ENCODE measurements at regions not wholly inside any gene's neighbourhood (a gene's known extent, or its start where the extent isn't known, plus 50 kb on each side); places are given as distances from the start of the nearest gene placed in this dataset.
A peak's percentile ranks its signal among the peaks of the same experiment; 100 is the strongest.

- DNase-seq (ENCODE audit: extremely low read depth, low read depth) = no peak
- TF ChIP-seq, protein P1, sequence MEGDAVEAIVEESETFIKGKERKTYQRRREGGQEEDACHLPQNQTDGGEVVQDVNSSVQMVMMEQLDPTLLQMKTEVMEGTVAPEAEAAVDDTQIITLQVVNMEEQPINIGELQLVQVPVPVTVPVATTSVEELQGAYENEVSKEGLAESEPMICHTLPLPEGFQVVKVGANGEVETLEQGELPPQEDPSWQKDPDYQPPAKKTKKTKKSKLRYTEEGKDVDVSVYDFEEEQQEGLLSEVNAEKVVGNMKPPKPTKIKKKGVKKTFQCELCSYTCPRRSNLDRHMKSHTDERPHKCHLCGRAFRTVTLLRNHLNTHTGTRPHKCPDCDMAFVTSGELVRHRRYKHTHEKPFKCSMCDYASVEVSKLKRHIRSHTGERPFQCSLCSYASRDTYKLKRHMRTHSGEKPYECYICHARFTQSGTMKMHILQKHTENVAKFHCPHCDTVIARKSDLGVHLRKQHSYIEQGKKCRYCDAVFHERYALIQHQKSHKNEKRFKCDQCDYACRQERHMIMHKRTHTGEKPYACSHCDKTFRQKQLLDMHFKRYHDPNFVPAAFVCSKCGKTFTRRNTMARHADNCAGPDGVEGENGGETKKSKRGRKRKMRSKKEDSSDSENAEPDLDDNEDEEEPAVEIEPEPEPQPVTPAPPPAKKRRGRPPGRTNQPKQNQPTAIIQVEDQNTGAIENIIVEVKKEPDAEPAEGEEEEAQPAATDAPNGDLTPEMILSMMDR (IDR thresholded peaks at IDR 0.05; ENCODE audit: low read depth, low read length, missing control alignments) = no peak
- no peak overlapping the region for H3K4me3 ChIP-seq (replicated peaks; ENCODE audit: low read depth, low read length)
Measured at GRCh38 chr1:115577513-115577912, 64.3 kb upstream of the VANGL1 start.

DNA sequence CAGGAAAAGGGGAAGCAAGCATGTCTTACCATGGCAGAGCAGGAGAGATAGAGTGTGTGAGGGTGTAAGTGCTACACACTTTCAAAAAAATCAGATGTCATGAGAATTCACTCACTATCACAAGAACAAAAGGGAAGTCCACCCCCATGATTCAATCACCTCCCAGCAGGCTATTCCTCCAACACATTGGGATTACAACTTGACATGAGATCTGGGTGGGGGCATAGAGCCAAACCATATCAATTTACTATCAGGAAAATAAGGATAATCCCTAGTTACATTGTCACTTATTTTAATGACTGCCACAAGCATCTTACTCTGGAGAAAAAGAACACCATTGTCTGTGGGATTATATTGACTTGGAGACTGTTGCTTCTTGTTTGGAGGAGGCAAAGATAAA is 66.1 kb upstream of the VANGL1 start:
- TF ChIP-seq, protein P1 (IDR thresholded peaks at IDR 0.05; ENCODE audit: low read depth, low read length, missing control alignments) = no peak
- DNase-seq (ENCODE audit: extremely low read depth, low read depth) = no peak
- no peak overlapping the region for H3K4me3 ChIP-seq (replicated peaks; ENCODE audit: low read depth, low read length)

DNA sequence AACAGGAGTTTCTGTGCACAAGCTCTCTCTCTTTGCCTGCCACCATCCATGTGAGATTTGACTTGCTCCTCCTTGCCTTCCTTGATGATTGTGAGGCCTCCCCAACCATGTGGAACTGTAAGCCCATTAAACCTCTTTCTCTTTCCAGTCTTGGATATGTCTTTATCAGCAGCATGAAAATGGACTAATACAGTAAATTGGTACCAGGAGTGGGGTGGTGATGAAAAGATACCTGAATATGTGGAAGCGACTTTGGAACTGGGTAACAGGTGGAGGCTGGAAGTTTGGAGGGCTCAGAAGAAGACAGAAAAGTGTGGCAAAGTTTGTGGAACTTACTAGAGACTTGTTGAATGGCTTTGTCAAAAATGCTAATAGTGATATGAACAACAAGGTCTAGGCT is 69.1 kb upstream of the VANGL1 start:
- no peak overlapping the region for H3K4me3 ChIP-seq (replicated peaks; ENCODE audit: low read depth, low read length)
- DNase-seq (ENCODE audit: extremely low read depth, low read depth) = no peak

GRCh38 chr1:115567431-115567830 is 74.3 kb upstream of the VANGL1 start:
- TF ChIP-seq, protein P1 (IDR thresholded peaks at IDR 0.05; ENCODE audit: low read depth, low read length, missing control alignments) = no peak

More for the DNA sequence above, 69.1 kb upstream of the VANGL1 start:
- TF ChIP-seq, protein P1 (IDR thresholded peaks at IDR 0.05; ENCODE audit: low read depth, low read length, missing control alignments) = no peak

GRCh38 chr1:115565791-115566190 is 76.0 kb upstream of the VANGL1 start:
- H3K4me3 ChIP-seq (replicated peaks; ENCODE audit: low read depth, low read length) = no peak overlapping the region
- TF ChIP-seq, protein P1 (IDR thresholded peaks at IDR 0.05; ENCODE audit: low read depth, low read length, missing control alignments) = no peak
- DNase-seq (ENCODE audit: extremely low read depth, low read depth) = no peak

More at GRCh38 chr1:115567431-115567830, 74.3 kb upstream of the VANGL1 start:
- H3K4me3 ChIP-seq (replicated peaks; ENCODE audit: low read depth, low read length) = no peak overlapping the region
- no peak for DNase-seq (ENCODE audit: extremely low read depth, low read depth)

DNA sequence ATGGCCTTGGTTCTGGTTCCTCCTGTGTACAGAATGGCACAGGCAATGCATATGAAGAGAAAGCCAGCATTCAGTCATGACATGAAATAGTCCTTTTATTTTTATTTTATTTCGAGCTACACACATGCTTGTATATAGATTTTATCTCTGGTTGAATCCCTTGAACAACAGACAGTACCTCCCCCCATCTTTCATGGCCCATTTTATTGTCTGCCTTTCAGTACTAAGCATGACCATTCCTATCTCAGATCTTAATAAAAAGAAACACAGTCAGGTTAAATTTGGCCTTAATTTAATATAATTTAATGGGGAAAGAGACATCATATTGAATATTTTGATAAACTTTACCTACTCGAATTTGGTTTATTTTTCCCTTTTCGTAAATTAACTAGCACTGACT is 76.4 kb upstream of the VANGL1 start:
- TF ChIP-seq, protein P1 (IDR thresholded peaks at IDR 0.05; ENCODE audit: low read depth, low read length, missing control alignments) = no peak
- DNase-seq (ENCODE audit: extremely low read depth, low read depth) = no peak
- no peak overlapping the region for H3K4me3 ChIP-seq (replicated peaks; ENCODE audit: low read depth, low read length)

GRCh38 chr1:115564201-115564600 is 77.6 kb upstream of the VANGL1 start:
- DNase-seq (ENCODE audit: extremely low read depth, low read depth) = no peak
- peak overlapping the region; percentile 14 for H3K4me3 ChIP-seq (replicated peaks; ENCODE audit: low read depth, low read length)
- TF ChIP-seq, protein P1 (IDR thresholded peaks at IDR 0.05; ENCODE audit: low read depth, low read length, missing control alignments) = no peak
